Upper lobe of left lung (tissue), 6 donors: ENCODE measurements at regions not wholly inside any gene's neighbourhood (a gene's known extent, or its start where the extent isn't known, plus 50 kb on each side); places are given as distances from the start of the nearest gene placed in this dataset.
A peak's percentile ranks its signal among the peaks of the same experiment; 100 is the strongest.

Experiments used
- ATAC-seq, 2 donors: fragments of 200-7000 bp; cut with Tn5 transposase; one replicate each; pipeline ENCODE4 v1.9.1; 2022; ENCODE audit warnings: mild to moderate bottlenecking in 2 of 2, moderate library complexity in 2 of 2; ENCODE audit not compliant: low FRiP score in 2 of 2
- DNase-seq, 2 donors: peaks; one replicate each; pipeline ENCODE4 v3.0.0-alpha.2; 2019 to 2020
- H3K27ac ChIP-seq, 4 donors: fragments of 200-600 bp; sonication (generic); one replicate each; pipeline ENCODE4 v1.5.1; 2016 to 2019
- H3K27me3 ChIP-seq, 4 donors: fragments of 200-600 bp; sonication (generic); one replicate each; pipeline ENCODE4 v1.5.1; 2017 to 2019
- H3K36me3 ChIP-seq, 4 donors: fragments of 200-600 bp; sonication (generic); one replicate each; pipeline ENCODE4 v1.5.1; 2016 to 2019
- H3K4me1 ChIP-seq, 4 donors: fragments of 200-600 bp; sonication (generic); one replicate each; pipeline ENCODE4 v1.5.1; 2018 to 2019
- H3K4me3 ChIP-seq, 4 donors: fragments of 200-600 bp; sonication (generic); one replicate each; pipeline ENCODE4 v1.5.1; 2017 to 2019; ENCODE audit warnings: mild to moderate bottlenecking in 2 of 4, moderate library complexity in 1 of 4
- H3K9me3 ChIP-seq, 4 donors: fragments of 200-600 bp; sonication (generic); one replicate each; pipeline ENCODE4 v1.5.1; 2018 to 2019
- CTCF ChIP-seq, 6 experiments: fragments of 450-650 bp in 4 of 6; fragments of 200-600 bp in 2 of 6; sonication (generic) in 2 of 6; IDR thresholded peaks; one replicate each; pipeline ENCODE4 v1.5.1; 2016 to 2019; ENCODE audit warnings: antibody characterized with exemption in 6 of 6
- EP300 ChIP-seq, 4 donors: sonication (generic); formaldehyde crosslinking; IDR thresholded peaks; one replicate each; pipeline ENCODE4 v1.5.1; 2017; ENCODE audit warnings: antibody characterized with exemption in 4 of 4, control low read depth in 2 of 4
- POLR2A ChIP-seq, 4 donors: fragments of 450-650 bp; IDR thresholded peaks; one replicate each; pipeline ENCODE4 v1.5.1; 2016 to 2017; ENCODE audit warnings: antibody characterized with exemption in 4 of 4, mild to moderate bottlenecking in 2 of 4
- POLR2AphosphoS5 ChIP-seq, 2 donors: sonication (generic); formaldehyde crosslinking; IDR thresholded peaks; one replicate each; pipeline ENCODE4 v1.5.1; 2017; ENCODE audit warnings: antibody characterized with exemption in 2 of 2
- WGBS, 2 donors: methylation state at CpG; one replicate each; pipeline ENCODE4 v1.1.5; 2017 to 2018; 5-methylcytosine and 5-hydroxymethylcytosine counted together
- donor health status: DM: no; HTN: no; CAD: no; lungs with moderate emphysema.
- donor health status: DM: no; HTN: yes; CAD: no; lungs with severe emphysema.

- Histone ChIP-seq H3K4me3 (peak overlapping the region in 1 of 4 donors; percentile 30), H3K27ac (no peak overlapping the region), H3K27me3 (no peaks in the 10 kb centered on the region), H3K9me3 (no peaks in the 10 kb centered on the region), H3K4me1 (no peaks in the 10 kb centered on the region), H3K36me3 (no peaks in the 10 kb centered on the region)
- no peak for DNase-seq
- ATAC-seq = no peak
- WGBS, 2 donors = 69% methylated on average over 6 of the region's 6 CpGs
- TF ChIP-seq CTCF (IDR thresholded peaks at IDR 0.05) (no peak), POLR2A (IDR thresholded peaks at IDR 0.05) (no peak), EP300 (IDR thresholded peaks at IDR 0.05) (no peak), POLR2AphosphoS5 (IDR thresholded peaks at IDR 0.05) (no peak)
Observed at GRCh38 chr15:95880031-95880570, 450.4 kb upstream of the NR2F2 start.

- ATAC-seq (no peak), DNase-seq (no peak)
- Histone ChIP-seq H3K4me1 (no peaks in the 10 kb centered on the region), H3K4me3 (no peak overlapping the region), H3K27me3 (no peaks in the 10 kb centered on the region), H3K36me3 (no peaks in the 10 kb centered on the region), H3K9me3 (no peaks in the 10 kb centered on the region), H3K27ac (no peak overlapping the region)
- 62 to 68% methylated on average over 2 of the region's 2 CpGs for WGBS, 2 donors
- TF ChIP-seq POLR2A (IDR thresholded peaks at IDR 0.05) = no peak
- no peak for TF ChIP-seq EP300 (IDR thresholded peaks at IDR 0.05)
- TF ChIP-seq CTCF (IDR thresholded peaks at IDR 0.05) = no peak
- TF ChIP-seq POLR2AphosphoS5 (IDR thresholded peaks at IDR 0.05) = no peak
Observed at GRCh38 chr15:95880630-95881029, 449.9 kb upstream of the NR2F2 start.

GRCh38 chr15:95883064-95883463, 447.4 kb upstream of the NR2F2 start:
- no peak for TF ChIP-seq POLR2AphosphoS5 (IDR thresholded peaks at IDR 0.05)
- H3K9me3 ChIP-seq = no peaks in the 10 kb centered on the region
- no peak overlapping the region for H3K4me3 ChIP-seq
- H3K4me1 ChIP-seq = no peaks in the 10 kb centered on the region
- WGBS, 2 donors = 85 to 88% methylated on average over 6 of the region's 6 CpGs
- H3K27ac ChIP-seq = no peak overlapping the region
- ATAC-seq (peak in 1 of 2 donors; percentile 26), DNase-seq (no peak)
- no peaks in the 10 kb centered on the region for H3K36me3 ChIP-seq
- H3K27me3 ChIP-seq = no peaks in the 10 kb centered on the region

DNA sequence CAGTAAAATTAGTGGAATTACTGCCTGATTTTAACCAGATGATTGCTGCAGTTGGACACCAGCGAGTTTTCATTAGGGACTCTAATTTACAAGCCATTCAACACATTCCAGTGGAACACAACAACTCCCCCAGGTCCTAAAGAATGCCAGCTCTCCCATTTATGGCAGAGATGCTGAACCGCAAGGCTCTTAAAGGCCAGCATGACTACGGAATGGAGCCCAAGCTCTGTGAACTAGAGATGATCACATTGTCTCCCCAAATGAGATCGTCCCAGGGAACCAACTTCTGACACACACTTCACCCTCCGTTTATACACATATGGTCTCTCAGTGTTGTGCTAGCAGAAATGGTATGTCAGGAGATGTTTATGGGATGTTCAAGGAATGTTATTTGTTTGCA, 446.2 kb upstream of the NR2F2 start:
- no peak for TF ChIP-seq CTCF (IDR thresholded peaks at IDR 0.05)
- TF ChIP-seq EP300 (IDR thresholded peaks at IDR 0.05) = no peak
- no peak for TF ChIP-seq POLR2AphosphoS5 (IDR thresholded peaks at IDR 0.05)
- TF ChIP-seq POLR2A (IDR thresholded peaks at IDR 0.05) = no peak
- DNase-seq (no peak), ATAC-seq (no peak)
- no peaks in the 10 kb centered on the region for H3K36me3 ChIP-seq
- H3K9me3 ChIP-seq = no peaks in the 10 kb centered on the region
- H3K27me3 ChIP-seq = no peaks in the 10 kb centered on the region
- no peaks in the 10 kb centered on the region for H3K4me1 ChIP-seq
- 83 to 88% methylated on average over 5 of the region's 5 CpGs for WGBS, 2 donors
- H3K27ac ChIP-seq = no peak overlapping the region
- H3K4me3 ChIP-seq = no peak overlapping the region

DNA sequence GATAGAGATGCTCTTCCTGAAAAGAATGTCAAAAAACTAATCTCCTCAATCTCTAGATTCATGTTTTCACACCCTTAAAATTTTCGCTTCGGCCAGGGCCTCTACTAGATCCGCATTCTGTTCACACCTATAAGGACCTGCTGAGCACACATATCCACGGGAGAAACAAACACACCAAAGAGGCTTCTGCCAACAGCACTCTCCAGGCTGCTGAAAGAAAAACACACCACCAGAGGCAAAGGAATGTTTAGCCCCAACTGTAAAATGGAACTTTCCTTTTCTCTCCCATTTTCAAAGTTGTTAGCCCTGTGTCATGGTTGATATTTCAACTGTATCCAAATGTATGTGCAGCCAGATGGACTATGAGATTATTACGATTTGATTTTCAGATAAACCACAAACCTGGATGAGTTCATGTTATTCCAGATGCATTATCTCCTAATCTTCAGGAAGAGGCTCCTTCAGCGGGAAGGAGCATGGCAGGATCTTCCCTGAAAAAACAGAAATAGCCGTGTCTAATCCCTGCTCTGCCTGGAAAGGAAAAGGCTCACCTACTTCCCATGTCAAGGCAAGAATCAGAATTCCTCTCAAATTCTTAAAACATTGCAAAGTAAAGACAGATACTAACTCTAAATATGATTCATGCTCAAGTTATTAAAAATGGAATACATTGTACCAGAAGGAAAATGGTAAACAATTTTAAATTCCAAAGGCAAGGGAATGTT, 442.7 kb upstream of the NR2F2 start:
- no peaks in the 10 kb centered on the region for H3K4me1 ChIP-seq
- 68 to 73% methylated on average over 7 of the region's 7 CpGs for WGBS, 2 donors
- no peaks in the 10 kb centered on the region for H3K9me3 ChIP-seq
- H3K27ac ChIP-seq = no peak overlapping the region
- H3K27me3 ChIP-seq = no peaks in the 10 kb centered on the region
- no peaks in the 10 kb centered on the region for H3K36me3 ChIP-seq
- DNase-seq (no peak), ATAC-seq (no peak)
- TF ChIP-seq POLR2A (IDR thresholded peaks at IDR 0.05) (no peak), EP300 (IDR thresholded peaks at IDR 0.05) (no peak), POLR2AphosphoS5 (IDR thresholded peaks at IDR 0.05) (no peak), CTCF (IDR thresholded peaks at IDR 0.05) (no peak)
- no peak overlapping the region for H3K4me3 ChIP-seq
